ENCODE measurements at regions not wholly inside any gene's neighbourhood (a gene's known extent, or its start where the extent isn't known, plus 50 kb on each side); places are given as distances from the start of the nearest gene placed in this dataset.
"Not testable (repeated sequence)": the region's sequence is repeated elsewhere in the genome, so short reads cannot be mapped to it uniquely, and the experiment has no call there.

- H3K4me3 ChIP-seq (ENCODE audit: low read depth, low read length); DNase-seq (ENCODE audit: low read depth): not testable (repeated sequence)
Observed at GRCh38 chr5:109544873-109545272, 135.1 kb upstream of the PJA2 start.

- H3K4me3 ChIP-seq (ENCODE audit: low read depth, low read length) = not testable (repeated sequence)
Observed at GRCh38 chr5:109538692-109539091, 128.9 kb upstream of the PJA2 start.

GRCh38 chr5:109535090-109535489, 125.3 kb upstream of the PJA2 start:
- H3K4me3 ChIP-seq (ENCODE audit: low read depth, low read length); DNase-seq (ENCODE audit: low read depth): not testable (repeated sequence)

More at GRCh38 chr5:109538692-109539091, 128.9 kb upstream of the PJA2 start:
- DNase-seq (ENCODE audit: low read depth) = not testable (repeated sequence)

GRCh38 chr5:109533751-109534272, 124.0 kb upstream of the PJA2 start:
- no peak overlapping the region for H3K4me3 ChIP-seq (ENCODE audit: low read depth, low read length)
- no peak for DNase-seq (ENCODE audit: low read depth)

DNA sequence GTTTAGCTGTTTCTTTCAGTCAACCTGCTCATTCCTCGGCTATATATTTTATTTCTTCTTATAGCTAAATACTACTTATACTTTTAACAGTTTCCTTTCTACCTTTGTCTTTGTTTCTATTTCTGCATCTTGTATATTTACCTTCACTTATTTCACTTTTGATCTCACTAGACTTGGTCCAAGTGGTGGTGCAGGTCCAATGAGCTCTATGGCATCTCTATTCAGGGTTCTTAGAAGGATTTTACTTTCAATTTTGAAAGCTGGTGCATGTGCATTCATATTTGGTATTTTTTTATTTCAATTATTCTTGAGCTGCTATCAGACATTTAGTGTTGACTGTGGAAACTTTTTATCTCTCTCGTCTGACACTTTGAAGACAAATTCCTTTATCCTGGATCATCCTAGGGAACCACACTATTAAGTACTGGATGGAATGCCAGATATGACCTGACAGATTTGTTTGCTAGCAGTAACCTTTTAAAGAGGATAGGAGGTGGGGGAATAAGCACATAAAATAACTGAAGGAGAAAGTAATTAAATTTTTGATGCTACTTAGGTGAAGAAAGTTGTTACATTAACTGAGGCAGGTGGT, 123.1 kb upstream of the PJA2 start:
- no peak for DNase-seq (ENCODE audit: low read depth)
- H3K4me3 ChIP-seq (ENCODE audit: low read depth, low read length) = no peak overlapping the region

GRCh38 chr5:109531262-109531661, 121.5 kb upstream of the PJA2 start:
- DNase-seq (ENCODE audit: low read depth) = no peak
- H3K4me3 ChIP-seq (ENCODE audit: low read depth, low read length) = no peak overlapping the region

- no peak for DNase-seq (ENCODE audit: low read depth)
- H3K4me3 ChIP-seq (ENCODE audit: low read depth, low read length) = no peak overlapping the region
Observed at GRCh38 chr5:109529987-109530386, 120.2 kb upstream of the PJA2 start.

- H3K4me3 ChIP-seq (ENCODE audit: low read depth, low read length) = no peak overlapping the region
- DNase-seq (ENCODE audit: low read depth) = peak; percentile 54
Observed at GRCh38 chr5:109529520-109529919, 119.7 kb upstream of the PJA2 start.

GRCh38 chr5:109524555-109524954, 114.8 kb upstream of the PJA2 start:
- no peak for DNase-seq (ENCODE audit: low read depth)
- H3K4me3 ChIP-seq (ENCODE audit: low read depth, low read length) = no peak overlapping the region

GRCh38 chr5:109524026-109524425, 114.3 kb upstream of the PJA2 start:
- no peak for DNase-seq (ENCODE audit: low read depth)
- no peak overlapping the region for H3K4me3 ChIP-seq (ENCODE audit: low read depth, low read length)

- no peak for DNase-seq (ENCODE audit: low read depth)
- H3K4me3 ChIP-seq (ENCODE audit: low read depth, low read length) = no peak overlapping the region
Observed at GRCh38 chr5:109522404-109522803, 112.6 kb upstream of the PJA2 start.

- H3K4me3 ChIP-seq (ENCODE audit: low read depth, low read length) = no peak overlapping the region
- no peak for DNase-seq (ENCODE audit: low read depth)
Observed at GRCh38 chr5:109519416-109519815, 109.6 kb upstream of the PJA2 start.

GRCh38 chr5:109516390-109516789, 106.6 kb upstream of the PJA2 start:
- no peak for DNase-seq (ENCODE audit: low read depth)
- H3K4me3 ChIP-seq (ENCODE audit: low read depth, low read length) = no peak overlapping the region

- DNase-seq (ENCODE audit: low read depth) = no peak
- H3K4me3 ChIP-seq (ENCODE audit: low read depth, low read length) = no peak overlapping the region
Observed at GRCh38 chr5:109511980-109512734, 102.4 kb upstream of the PJA2 start.

GRCh38 chr5:109506556-109506955, 96.8 kb upstream of the PJA2 start:
- no peak for DNase-seq (ENCODE audit: low read depth)
- no peak overlapping the region for H3K4me3 ChIP-seq (ENCODE audit: low read depth, low read length)

DNA sequence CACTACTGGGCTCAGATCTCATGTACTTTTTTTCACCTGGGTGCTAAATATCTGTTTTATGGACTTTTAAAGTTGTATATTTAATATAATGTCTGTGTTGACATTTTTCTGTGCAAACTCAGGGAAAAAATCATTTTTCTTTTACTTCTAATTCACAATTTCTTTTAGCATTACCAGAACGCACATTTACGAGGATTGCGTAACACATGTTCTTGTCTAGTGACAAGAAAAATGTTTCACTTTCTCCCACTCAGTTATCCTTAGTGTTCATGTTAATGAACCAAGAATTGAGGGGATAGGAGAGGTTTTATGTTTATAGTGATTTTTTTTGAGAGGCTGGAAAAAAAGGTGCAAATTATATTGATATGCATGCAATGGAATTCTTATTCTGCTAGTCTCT, 86.3 kb upstream of the PJA2 start:
- no peak for DNase-seq (ENCODE audit: low read depth)
- no peak overlapping the region for H3K4me3 ChIP-seq (ENCODE audit: low read depth, low read length)

- H3K4me3 ChIP-seq (ENCODE audit: low read depth, low read length) = no peak overlapping the region
- no peak for DNase-seq (ENCODE audit: low read depth)
Observed at GRCh38 chr5:109487753-109488420, 78.1 kb upstream of the PJA2 start.

- DNase-seq (ENCODE audit: low read depth) = no peak
- H3K4me3 ChIP-seq (ENCODE audit: low read depth, low read length) = no peak overlapping the region
Observed at GRCh38 chr5:109486200-109486804, 76.5 kb upstream of the PJA2 start.

GRCh38 chr5:109485030-109485429, 75.3 kb upstream of the PJA2 start:
- H3K4me3 ChIP-seq (ENCODE audit: low read depth, low read length) = no peak overlapping the region
- DNase-seq (ENCODE audit: low read depth) = no peak

GRCh38 chr5:109484597-109484996, 74.8 kb upstream of the PJA2 start:
- DNase-seq (ENCODE audit: low read depth) = no peak
- no peak overlapping the region for H3K4me3 ChIP-seq (ENCODE audit: low read depth, low read length)

All from skeletal muscle cell (primary cell).